ENCODE measurements at regions not wholly inside any gene's neighbourhood (a gene's known extent, or its start where the extent isn't known, plus 50 kb on each side); places are given as distances from the start of the nearest gene placed in this dataset.
"Not testable (repeated sequence)": the region's sequence is repeated elsewhere in the genome, so short reads cannot be mapped to it uniquely, and the experiment has no call there.

GRCh38 chr15:93413745-93414144, 324.7 kb upstream of the RGMA start:
- no peak for DNase-seq

- DNase-seq, result no peak
These were observed 310.1 kb upstream of the RGMA start for GRCh38 chr15:93399121-93399520.

GRCh38 chr15:93389211-93389610, 300.2 kb upstream of the RGMA start:
- no peak for DNase-seq

GRCh38 chr15:93384886-93385285, 295.9 kb upstream of the RGMA start:
- no peak for DNase-seq

- DNase-seq, result no peak
These were observed 293.3 kb upstream of the RGMA start for GRCh38 chr15:93382200-93382820.

- DNase-seq, result no peak
These were observed 289.5 kb upstream of the RGMA start for GRCh38 chr15:93378558-93378957.

- DNase-seq, result no peak
These were observed 283.8 kb upstream of the RGMA start for GRCh38 chr15:93372865-93373223.

GRCh38 chr15:93372208-93372864, 283.3 kb upstream of the RGMA start:
- no peak for DNase-seq

- DNase-seq, result no peak
These were observed 277.5 kb upstream of the RGMA start for GRCh38 chr15:93366387-93367100.

- no peak for DNase-seq
These were observed 273.8 kb upstream of the RGMA start for GRCh38 chr15:93362821-93363220.

GRCh38 chr15:93362203-93362602, 273.2 kb upstream of the RGMA start:
- no peak for DNase-seq

GRCh38 chr15:93361703-93362102, 272.7 kb upstream of the RGMA start:
- no peak for DNase-seq

GRCh38 chr15:93360976-93361375, 272.0 kb upstream of the RGMA start:
- DNase-seq, result no peak

- no peak for DNase-seq
These were observed 271.3 kb upstream of the RGMA start for GRCh38 chr15:93360318-93360717.

- DNase-seq, result no peak
These were observed 270.6 kb upstream of the RGMA start for GRCh38 chr15:93359425-93360131.

- no peak for DNase-seq
These were observed 270.0 kb upstream of the RGMA start for GRCh38 chr15:93359060-93359408.

- DNase-seq, result no peak
These were observed 269.4 kb upstream of the RGMA start for GRCh38 chr15:93358166-93359059.

GRCh38 chr15:93348711-93349545, 259.9 kb upstream of the RGMA start:
- no peak for DNase-seq

- no peak for DNase-seq
These were observed 259.0 kb upstream of the RGMA start for GRCh38 chr15:93347986-93348385.

GRCh38 chr15:93345981-93346380, 257.0 kb upstream of the RGMA start:
- no peak for DNase-seq

GRCh38 chr15:93343402-93343801, 254.4 kb upstream of the RGMA start:
- DNase-seq, result not testable (repeated sequence)

- no peak for DNase-seq
These were observed 252.2 kb upstream of the RGMA start for GRCh38 chr15:93341164-93341563.

Data from activated CD8-positive, alpha-beta memory T cell treated with anti-CD3 and anti-CD28 coated beads, Interleukin-2, amount 50 U/mL, for 4 hours (primary cell).